Ovary (tissue), 7 donors: ENCODE measurements at regions not wholly inside any gene's neighbourhood (a gene's known extent, or its start where the extent isn't known, plus 50 kb on each side); places are given as distances from the start of the nearest gene placed in this dataset.

ENCODE experiments used
- DNase-seq, 5 donors: peaks; one replicate each; pipeline ENCODE4 v3.0.0-alpha.2; 2019 to 2020
- H3K27ac ChIP-seq, 2 donors: fragments of 200-600 bp; one replicate each; pipeline versions ENCODE4 v1.5.1 to v1.8.0; 2019 to 2022
- H3K27me3 ChIP-seq: fragments of 200-600 bp; one replicate; pipeline ENCODE4 v1.8.0; 2022
- H3K36me3 ChIP-seq: fragments of 200-600 bp; sonication (generic); one replicate; pipeline ENCODE4 v1.5.1; 2019
- H3K4me1 ChIP-seq: one replicate; pipeline ENCODE4 v1.8.1; 2013; ENCODE audit warnings: mild to moderate bottlenecking, moderate library complexity; ENCODE audit not compliant: insufficient read depth
- H3K4me3 ChIP-seq: fragments of 200-600 bp; sonication (generic); one replicate; pipeline ENCODE4 v1.5.1; 2017
- H3K9me3 ChIP-seq, 2 donors: fragments of 200-600 bp in 1 of 2; sonication (generic) in 1 of 2; one replicate each; pipeline versions ENCODE4 v1.5.1 to v1.8.1; 2013 to 2019; ENCODE audit warnings: mild to moderate bottlenecking in 1 of 2, moderate library complexity in 1 of 2
- CTCF ChIP-seq, 3 donors: fragments of 450-650 bp in 2 of 3; fragments of 200-600 bp in 1 of 3; IDR thresholded peaks; one replicate each; pipeline versions ENCODE4 v1.5.1 to v1.8.0; 2016 to 2022; ENCODE audit warnings: antibody characterized with exemption in 3 of 3, mild to moderate bottlenecking in 1 of 3
- EP300 ChIP-seq: sonication (generic); formaldehyde crosslinking; IDR thresholded peaks from one replicate; pipeline ENCODE4 v1.6.1; 2017; ENCODE audit warnings: antibody characterized with exemption
- POLR2A ChIP-seq: fragments of 450-650 bp; IDR thresholded peaks from one replicate; pipeline ENCODE4 v1.6.1; 2017; ENCODE audit warnings: antibody characterized with exemption, mild to moderate bottlenecking, moderate library complexity
- WGBS, 3 donors: extraction: QIAGEN DNeasy Blood & Tissue Kit in 1 of 3; methylation state at CpG; one replicate each; pipeline versions ENCODE4 v1.1.5 to v1.1.7; 2013 to 2017; 5-methylcytosine and 5-hydroxymethylcytosine counted together
- intact Hi-C, 4 donors: fragments of 100-400 bp; cut with DNase I; formaldehyde crosslinking; loops; one replicate each; pipeline versions ENCODE4 v1.11.0 to v1.15.1; 2022 to 2023
- donor health status: DM: no; HTN: no; CAD: no; lungs with moderate emphysema.
- donor health status: DM: no; HTN: no; CAD: no.
- donor health status: Bipolar disorder and iron deficiency.
- donor health status: DM: no; HTN: no; CAD: no.
- donor health status: DM: yes; HTN: yes; CAD: no.

- H3K36me3 ChIP-seq: no peaks in the 10 kb centered on the region
- WGBS, 3 donors: 93 to 96% (median 95%) methylated on average over 6 of the region's 6 CpGs
- no peak overlapping the region for H3K4me3 ChIP-seq
- H3K27ac ChIP-seq: peak overlapping the region in 1 of 2 donors; percentile 67
- TF ChIP-seq EP300 (no peak), POLR2A (no peak), CTCF (IDR thresholded peaks at IDR 0.05) (no peak)
- intact Hi-C loops: no loop called here
- no peaks in the 10 kb centered on the region for H3K4me1 ChIP-seq
- no peaks in the 10 kb centered on the region for H3K27me3 ChIP-seq
- peak in 1 of 5 donors; percentile 22 for DNase-seq
- H3K9me3 ChIP-seq: no peaks in the 10 kb centered on the region
Observed at GRCh38 chr1:195482137-195482536, 1126.1 kb downstream of the KCNT2 start.

GRCh38 chr1:195481293-195481692, 1126.9 kb downstream of the KCNT2 start:
- Histone ChIP-seq H3K4me3 (no peak overlapping the region), H3K9me3 (no peaks in the 10 kb centered on the region), H3K36me3 (no peaks in the 10 kb centered on the region), H3K27ac (peak overlapping the region in 1 of 2 donors; percentile 67), H3K4me1 (no peaks in the 10 kb centered on the region), H3K27me3 (no peaks in the 10 kb centered on the region)
- DNase-seq: peak in 4 of 5 donors; percentile 14 to 38 (median 23)
- intact Hi-C loops: no loop called here
- 37 to 64% (median 38%) methylated on average over 3 of the region's 3 CpGs for WGBS, 3 donors
- no peak for TF ChIP-seq EP300
- no peak for TF ChIP-seq POLR2A
- TF ChIP-seq CTCF (IDR thresholded peaks at IDR 0.05): no peak

GRCh38 chr1:195475568-195475967, 1132.7 kb downstream of the KCNT2 start:
- Histone ChIP-seq H3K36me3 (no peaks in the 10 kb centered on the region), H3K4me1 (no peaks in the 10 kb centered on the region), H3K27ac (no peak overlapping the region), H3K27me3 (no peaks in the 10 kb centered on the region), H3K4me3 (no peak overlapping the region), H3K9me3 (peaks cover 0 to 4% of the 10 kb centered on the region in 2 donors)
- no peak for TF ChIP-seq CTCF (IDR thresholded peaks at IDR 0.05)
- no peak for TF ChIP-seq POLR2A
- TF ChIP-seq EP300: no peak
- WGBS, 3 donors: 96 to 97% (median 97%) methylated on average over 1 of the region's 1 CpG
- no peak for DNase-seq
- intact Hi-C loops: loop anchor here in 1 of 4 donors (10.0 kb wide), 1 partner anchor 1889 kb away; no protein-coding TSS in a partner anchor

- peaks cover 0 to 4% of the 10 kb centered on the region in 2 donors for H3K9me3 ChIP-seq
- no peaks in the 10 kb centered on the region for H3K4me1 ChIP-seq
- no peak for DNase-seq
- H3K36me3 ChIP-seq: no peaks in the 10 kb centered on the region
- TF ChIP-seq POLR2A: no peak
- no peak for TF ChIP-seq CTCF (IDR thresholded peaks at IDR 0.05)
- TF ChIP-seq EP300: no peak
- intact Hi-C loops: loop anchor here in 1 of 4 donors (10.0 kb wide), 1 partner anchor 1893 kb away; no protein-coding TSS in a partner anchor
- 43 to 49% (median 45%) methylated on average over 4 of the region's 4 CpGs for WGBS, 3 donors
- H3K27me3 ChIP-seq: no peaks in the 10 kb centered on the region
- no peak overlapping the region for H3K4me3 ChIP-seq
- no peak overlapping the region for H3K27ac ChIP-seq
Observed at GRCh38 chr1:195472291-195472690, 1135.9 kb downstream of the KCNT2 start.
